ENCODE measurements at regions not wholly inside any gene's neighbourhood (a gene's known extent, or its start where the extent isn't known, plus 50 kb on each side); places are given as distances from the start of the nearest gene placed in this dataset.

DNA sequence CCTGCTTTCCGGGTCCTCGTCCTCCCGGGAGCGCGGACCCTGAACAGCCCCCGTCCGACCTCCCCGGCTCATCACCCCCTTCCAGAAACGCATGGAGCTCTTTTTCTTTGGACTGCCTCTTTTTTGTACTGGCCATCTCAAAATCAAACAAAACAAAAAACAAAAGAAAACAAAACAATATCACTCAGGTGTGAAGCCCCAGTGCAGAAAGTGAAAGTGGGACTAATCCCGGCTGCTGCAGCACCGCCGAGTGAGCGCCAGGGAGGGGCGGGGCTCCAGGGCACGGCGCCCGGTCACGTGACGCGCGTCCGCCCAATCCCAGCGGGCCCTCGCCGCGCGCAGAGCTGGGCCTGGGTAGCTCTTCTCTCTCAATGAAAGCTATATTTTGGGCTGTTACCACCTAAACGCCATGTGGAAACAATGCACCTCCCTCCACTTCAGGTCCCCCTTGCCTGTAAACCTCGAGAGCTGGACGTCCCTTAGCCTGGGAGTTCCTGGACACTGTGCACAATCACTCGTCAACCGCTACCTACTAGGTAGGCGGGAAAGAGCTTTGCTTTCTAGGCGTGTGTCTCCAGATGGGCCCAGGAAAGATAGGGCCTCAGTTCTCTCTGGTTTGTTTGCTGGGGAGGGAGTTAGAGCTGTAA, 93.7 kb upstream of the PRDM1 start:
- Histone ChIP-seq H3K4me1 (ENCODE audit: control insufficient read depth in 1 of 2, insufficient read depth in 2 of 2, low read depth in 1 of 2, low read length in 1 of 2) (peaks cover 6 to 16% of the 10 kb centered on the region in 2 experiments; a peak in 2 of 4 replicates), H3F3A (replicated peaks; ENCODE audit: insufficient read depth) (peaks cover 17% of the 10 kb centered on the region), H4K20me1 (ENCODE audit: insufficient read depth) (no peaks in the 10 kb centered on the region), H2AFZ (ENCODE audit: low read depth) (peak overlapping the region; percentile 98), H3K27me3 (ENCODE audit: insufficient read depth) (no peaks in the 10 kb centered on the region), H3K9me3 (no peaks in the 10 kb centered on the region), H3K36me3 (replicated peaks in 1 of 2; ENCODE audit: control insufficient read depth in 1 of 2, insufficient read depth in 2 of 2, low read length in 1 of 2) (no peaks in the 10 kb centered on the region), H3K79me2 (ENCODE audit: insufficient read depth) (no peaks in the 10 kb centered on the region), H3K4me3 (ENCODE audit: low read depth in 2 of 2, low read length in 1 of 2) (peak overlapping the region; percentile 78 to 81), H3K27ac (ENCODE audit: low read depth in 2 of 2, low read length in 1 of 2) (peak overlapping the region; percentile 43 to 86), H3K4me2 (peak overlapping the region; percentile 94), H3K9me2 (no peaks in the 10 kb centered on the region), H3K9ac (peak overlapping the region; percentile 77)
- 8% methylated on average over 29 of the region's 34 CpGs for WGBS (ENCODE audit: low lambda C conversion rate)
- CTCF ChIA-PET, result interaction anchor here (0.6 to 3.8 kb wide), 8 partner anchors 12 to 561 kb away, joined by 3 to 15 read pairs (median 3); no protein-coding TSS in a partner anchor
- POLR2A ChIA-PET, result interaction anchor here (1.4 kb wide), 1 partner anchor 88 kb away, joined by 3 read pairs; no protein-coding TSS in a partner anchor
- DNase-seq, result peak; percentile 95
- no peak for TF ChIP-seq SIN3A (IDR thresholded peaks at IDR 0.05; ENCODE audit: borderline replicate concordance, low read depth, low read length)
- no peak for TF ChIP-seq GATA2 (CRISPR knock-in tag; IDR thresholded peaks at IDR 0.05)
- TF ChIP-seq MXI1 (IDR thresholded peaks at IDR 0.05; ENCODE audit: low read depth, low read length), result no peak
- TF ChIP-seq RCOR1 (IDR thresholded peaks at IDR 0.05; ENCODE audit: low read length), result peak; percentile 52; the same call in 1 of the 2 replicates
- no peak for TF ChIP-seq EZH2phosphoT487 (IDR thresholded peaks at IDR 0.05; ENCODE audit: borderline replicate concordance, low read depth)
- peak; percentile 19; the same call in 1 of the 2 replicates for TF ChIP-seq NFIC (IDR thresholded peaks at IDR 0.05; ENCODE audit: borderline replicate concordance)
- TF ChIP-seq EP300 (IDR thresholded peaks at IDR 0.05; ENCODE audit: borderline replicate concordance in 1 of 2, low read depth in 1 of 2, low read length in 1 of 2), result no peak
- TF ChIP-seq POLR2AphosphoS5 (IDR thresholded peaks at IDR 0.05; ENCODE audit: low read depth, low read length), result 0 out of 2 replicates have a peak, but pooled peaks have one; percentile 24
- no peak for TF ChIP-seq FOXM1 (IDR thresholded peaks at IDR 0.05; ENCODE audit: low read depth)
- TF ChIP-seq TAF1 (IDR thresholded peaks at IDR 0.05; ENCODE audit: borderline replicate concordance, low read depth, low read length), result peak; percentile 51; the same call in 1 of the 2 replicates
- TF ChIP-seq USF2 (IDR thresholded peaks at IDR 0.05; ENCODE audit: borderline replicate concordance, low read depth, low read length), result peak; percentile 81
- no peak for TF ChIP-seq ELF1 (IDR thresholded peaks at IDR 0.05)
- no peak for TF ChIP-seq TCF12 (IDR thresholded peaks at IDR 0.05)
- no peak for TF ChIP-seq CHD2 (IDR thresholded peaks at IDR 0.05; ENCODE audit: low read length, partially characterized antibody)
- TF ChIP-seq USF1 (IDR thresholded peaks at IDR 0.05; ENCODE audit: borderline replicate concordance, low read depth), result peak; percentile 99
- TF ChIP-seq JUND (IDR thresholded peaks at IDR 0.05), result no peak
- TF ChIP-seq, protein P1, sequence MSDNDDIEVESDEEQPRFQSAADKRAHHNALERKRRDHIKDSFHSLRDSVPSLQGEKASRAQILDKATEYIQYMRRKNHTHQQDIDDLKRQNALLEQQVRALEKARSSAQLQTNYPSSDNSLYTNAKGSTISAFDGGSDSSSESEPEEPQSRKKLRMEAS (IDR thresholded peaks at IDR 0.05; ENCODE audit: low read depth), result peak; percentile 62; the same call in 1 of the 2 replicates
- no peak for TF ChIP-seq MEF2A (IDR thresholded peaks at IDR 0.05; ENCODE audit: borderline replicate concordance, low read depth)
- no peak for TF ChIP-seq RFX5 (IDR thresholded peaks at IDR 0.05; ENCODE audit: low read length)
